Right cardiac atrium (tissue), 5 donors: ENCODE measurements at regions not wholly inside any gene's neighbourhood (a gene's known extent, or its start where the extent isn't known, plus 50 kb on each side); places are given as distances from the start of the nearest gene placed in this dataset.

Experiments used
- ATAC-seq, 2 donors: fragments of 200-7000 bp; cut with Tn5 transposase; one replicate each; pipeline versions ENCODE4 v1.8.0 to v1.9.1; 2020; ENCODE audit warnings: moderate library complexity in 2 of 2, mild to moderate bottlenecking in 1 of 2
- DNase-seq, 3 donors: peaks; one replicate each; pipeline ENCODE4 v3.0.0-alpha.2; 2020
- H3K27ac ChIP-seq: one replicate; pipeline ENCODE4 v1.5.1; 2013; ENCODE audit warnings: mild to moderate bottlenecking, low read length, control low read depth, moderate library complexity
- H3K27me3 ChIP-seq: one replicate; pipeline ENCODE4 v1.6.1; 2013; ENCODE audit not compliant: control insufficient read depth, insufficient read depth
- H3K4me1 ChIP-seq: one replicate; pipeline ENCODE4 v1.6.1; 2013; ENCODE audit warnings: low read length; ENCODE audit not compliant: control insufficient read depth, insufficient read depth
- H3K4me3 ChIP-seq: one replicate; pipeline ENCODE4 v1.5.1; 2013; ENCODE audit warnings: low read length, control low read depth
- H3K9me3 ChIP-seq: one replicate; pipeline ENCODE4 v1.6.1; 2013; ENCODE audit warnings: low read length; ENCODE audit not compliant: control insufficient read depth
- WGBS: extraction: QIAGEN DNeasy Blood & Tissue Kit; methylation state at CpG from one replicate; pipeline ENCODE4 v1.1.7; 2013; 5-methylcytosine and 5-hydroxymethylcytosine counted together
- intact Hi-C, 4 donors: fragments of 100-400 bp; cut with DNase I; formaldehyde crosslinking; loops; one replicate each; pipeline versions ENCODE4 v1.11.0 to v1.14.0; 2022 to 2023
- donor health status: healthy with polysubstance abuse.
- donor health status: DM: no; HTN: yes; CAD: no.
- donor health status: DM: no; HTN: no; CAD: no.
- donor health status: DM: no; HTN: yes; CAD: no; lungs with severe emphysema.
- donor health status: DM: yes; HTN: yes; CAD: no.

DNA sequence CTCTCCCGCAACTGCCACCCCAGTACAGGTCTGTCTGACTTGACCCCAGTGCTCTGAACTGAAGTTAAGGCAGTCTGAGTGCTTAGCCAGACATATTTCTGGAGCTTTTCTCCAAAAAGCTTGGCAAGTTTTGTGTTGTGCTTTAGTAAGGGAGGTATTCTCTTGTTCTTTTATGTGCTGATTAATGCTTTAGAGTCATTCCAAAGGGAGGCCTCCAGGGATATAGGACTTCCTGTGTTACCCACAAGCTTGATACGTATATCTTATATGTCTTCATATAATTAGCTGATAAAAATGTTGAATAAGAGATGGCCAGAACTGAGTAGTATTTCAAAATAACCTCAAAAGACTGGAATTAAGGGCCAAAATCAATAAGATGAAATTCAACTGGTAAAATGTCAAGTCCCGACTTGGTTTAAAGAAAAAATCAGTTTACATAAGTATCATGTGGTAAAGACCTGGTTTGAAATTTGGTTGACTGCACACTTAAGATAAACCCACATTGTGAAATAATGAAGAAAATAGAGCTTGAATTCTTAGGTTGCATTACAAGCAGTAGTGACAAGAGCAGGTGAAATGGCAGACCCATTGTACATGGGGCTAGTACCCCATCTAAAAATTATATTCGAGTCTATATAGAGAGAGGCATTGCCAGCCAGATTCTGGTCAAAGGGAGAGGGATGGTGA is 226.9 kb downstream of the SNX19 start:
- DNase-seq (no peak), ATAC-seq (peak; percentile 53 to 68)
- Histone ChIP-seq H3K4me3 (no peak overlapping the region), H3K9me3 (no peaks in the 10 kb centered on the region), H3K27me3 (no peaks in the 10 kb centered on the region), H3K4me1 (no peaks in the 10 kb centered on the region), H3K27ac (no peak overlapping the region)
- WGBS, result 62% methylated on average over 4 of the region's 4 CpGs
- intact Hi-C loops, result no loop called here

DNA sequence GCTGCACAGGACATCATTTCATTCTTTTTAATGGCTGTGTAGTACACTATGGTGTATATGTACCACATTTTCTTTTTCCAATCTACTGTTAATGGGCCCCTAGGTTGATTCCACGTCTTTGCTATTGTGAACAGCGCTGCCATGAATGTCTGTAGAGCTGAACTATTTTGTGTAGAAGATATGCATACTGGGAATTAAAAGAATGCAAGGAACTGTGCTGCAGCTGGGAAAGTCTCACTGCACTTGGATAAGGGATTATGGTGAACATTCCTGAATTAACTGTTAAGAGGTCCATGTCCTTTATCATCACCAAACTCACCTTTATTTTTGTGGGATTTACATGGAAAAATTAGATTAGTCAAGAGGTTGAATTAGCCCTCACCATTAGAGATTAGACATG is 224.7 kb downstream of the SNX19 start:
- H3K27me3 ChIP-seq, result no peaks in the 10 kb centered on the region
- 75% methylated on average over 2 of the region's 2 CpGs for WGBS
- H3K4me1 ChIP-seq, result no peaks in the 10 kb centered on the region
- DNase-seq, result no peak
- intact Hi-C loops, result no loop called here
- no peaks in the 10 kb centered on the region for H3K9me3 ChIP-seq
- H3K27ac ChIP-seq, result no peak overlapping the region
- no peak overlapping the region for H3K4me3 ChIP-seq
- ATAC-seq, result no peak

DNA sequence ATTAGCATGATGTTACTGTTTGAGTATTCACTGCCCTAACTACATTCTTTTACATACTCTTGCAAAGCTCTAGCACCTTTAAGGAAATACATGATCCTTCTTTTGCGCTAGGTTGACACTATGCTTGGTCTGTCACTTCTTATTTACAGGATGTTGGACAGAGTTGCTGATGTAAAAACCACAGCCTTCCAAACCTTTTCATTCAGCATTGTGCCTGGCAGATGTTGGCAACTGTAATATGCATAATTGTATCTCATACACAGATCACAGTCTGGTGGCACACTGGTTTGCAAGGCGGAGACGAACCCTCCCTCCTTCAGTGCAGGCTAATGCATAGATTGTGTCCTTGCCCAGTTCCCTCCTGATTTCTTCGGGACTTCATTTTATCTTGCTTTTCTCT is 224.1 kb downstream of the SNX19 start:
- DNase-seq, result no peak

DNA sequence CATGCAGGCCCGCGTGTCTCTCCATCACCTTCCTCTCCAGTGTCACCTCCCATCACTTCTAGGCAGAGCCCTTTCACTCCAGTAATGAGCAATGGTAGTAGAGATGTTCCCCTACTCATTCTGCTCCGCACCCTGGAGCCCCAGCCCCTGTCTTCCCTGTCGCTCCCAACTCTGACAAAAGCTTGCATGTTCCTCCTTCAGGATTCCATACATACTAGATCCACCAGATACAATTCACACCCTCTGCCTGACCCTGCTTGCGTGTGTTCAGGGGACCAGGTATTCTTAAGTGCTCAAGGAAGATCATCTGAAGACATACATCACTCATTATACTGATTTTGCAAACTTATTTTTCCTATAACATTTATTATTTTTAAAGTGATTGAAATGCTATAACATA is 222.7 kb downstream of the SNX19 start:
- Histone ChIP-seq H3K27me3 (no peaks in the 10 kb centered on the region), H3K9me3 (no peaks in the 10 kb centered on the region), H3K27ac (no peak overlapping the region), H3K4me1 (no peaks in the 10 kb centered on the region), H3K4me3 (no peak overlapping the region)
- intact Hi-C loops, result no loop called here
- no peak for ATAC-seq
- no peak for DNase-seq
- WGBS, result 93% methylated on average over 5 of the region's 5 CpGs

More for the DNA sequence above, 224.1 kb downstream of the SNX19 start:
- Histone ChIP-seq H3K27ac (no peak overlapping the region), H3K4me3 (no peak overlapping the region), H3K27me3 (no peaks in the 10 kb centered on the region), H3K9me3 (no peaks in the 10 kb centered on the region), H3K4me1 (no peaks in the 10 kb centered on the region)
- intact Hi-C loops, result no loop called here
- 95% methylated on average over 4 of the region's 4 CpGs for WGBS
- no peak for ATAC-seq

DNA sequence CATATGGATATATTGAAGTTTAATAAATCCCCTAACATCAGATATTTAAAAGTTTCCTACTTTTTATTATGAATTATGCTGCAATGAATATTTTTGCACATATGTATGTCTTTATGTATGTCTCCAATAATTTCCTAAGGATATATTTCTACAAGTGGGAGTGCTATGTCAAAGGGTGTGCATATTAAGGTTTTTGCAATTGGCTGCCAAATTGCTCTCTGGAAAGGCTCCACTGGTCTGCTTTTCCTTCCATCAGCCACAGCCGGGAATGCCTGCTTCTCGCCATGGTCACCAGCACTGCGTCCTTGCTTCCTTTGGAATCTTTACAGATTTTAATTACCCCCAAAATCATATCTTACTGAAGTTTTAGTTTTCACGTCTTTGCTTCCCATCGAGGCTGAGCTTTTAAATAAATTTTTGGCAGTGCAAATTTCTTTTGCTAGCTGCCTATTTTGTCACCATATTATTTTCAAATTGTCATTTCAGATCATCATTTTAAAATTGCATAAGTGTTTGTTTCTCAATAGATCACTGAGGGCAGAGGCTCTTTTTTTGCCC is 221.7 kb downstream of the SNX19 start:
- H3K27me3 ChIP-seq, result no peaks in the 10 kb centered on the region
- no peak overlapping the region for H3K27ac ChIP-seq
- H3K9me3 ChIP-seq, result no peaks in the 10 kb centered on the region
- no peak overlapping the region for H3K4me3 ChIP-seq
- no peak for DNase-seq
- ATAC-seq, result no peak
- H3K4me1 ChIP-seq, result no peaks in the 10 kb centered on the region
- 64% methylated on average over 5 of the region's 5 CpGs for WGBS
- intact Hi-C loops, result no loop called here

DNA sequence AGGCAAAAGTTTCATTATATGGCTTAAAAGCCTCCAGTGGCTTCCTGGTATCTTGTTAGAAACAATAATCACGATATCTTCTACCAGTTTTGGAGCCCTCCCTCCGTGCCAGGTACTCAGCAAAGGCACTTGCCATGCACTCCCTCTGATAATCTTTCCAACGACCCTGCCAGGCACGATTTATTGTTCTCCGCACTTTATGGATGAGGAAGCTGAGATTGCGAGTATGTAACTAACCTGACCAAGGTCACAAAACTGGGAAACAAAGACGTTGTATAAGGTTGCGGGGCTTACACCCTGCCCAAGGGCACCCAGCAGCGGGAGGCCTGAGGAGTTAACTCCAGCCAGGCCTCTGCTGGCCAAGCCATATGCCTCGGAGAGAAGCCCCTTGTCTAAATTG is 218.1 kb downstream of the SNX19 start:
- intact Hi-C loops, result no loop called here
- Histone ChIP-seq H3K4me3 (no peak overlapping the region), H3K9me3 (no peaks in the 10 kb centered on the region), H3K27ac (no peak overlapping the region), H3K4me1 (no peaks in the 10 kb centered on the region), H3K27me3 (no peaks in the 10 kb centered on the region)
- DNase-seq (no peak), ATAC-seq (no peak)
- 80% methylated on average over 10 of the region's 10 CpGs for WGBS

DNA sequence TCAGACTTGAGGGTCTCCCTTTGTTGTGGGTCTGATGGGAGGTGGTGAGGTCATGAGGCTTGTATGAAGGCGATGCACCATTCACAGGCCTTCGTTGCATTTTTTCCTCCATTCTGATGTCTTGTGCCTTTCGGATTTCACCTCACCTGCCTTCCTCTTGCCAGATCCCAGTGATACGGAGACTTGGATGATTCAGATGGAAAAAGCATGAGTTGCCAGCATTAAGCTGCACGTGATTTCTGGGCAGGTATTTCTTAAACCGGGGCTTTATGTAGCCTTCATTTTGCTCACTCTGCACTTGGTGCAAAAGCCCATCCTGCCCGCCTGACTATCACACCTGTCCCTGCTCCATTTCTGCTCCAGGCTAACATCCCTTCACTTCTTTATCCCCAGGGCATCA is 216.7 kb downstream of the SNX19 start:
- Histone ChIP-seq H3K27ac (no peak overlapping the region), H3K9me3 (no peaks in the 10 kb centered on the region), H3K4me1 (no peaks in the 10 kb centered on the region), H3K27me3 (no peaks in the 10 kb centered on the region), H3K4me3 (no peak overlapping the region)
- WGBS, result 92% methylated on average over 7 of the region's 7 CpGs
- intact Hi-C loops, result no loop called here
- DNase-seq, result no peak
- no peak for ATAC-seq

DNA sequence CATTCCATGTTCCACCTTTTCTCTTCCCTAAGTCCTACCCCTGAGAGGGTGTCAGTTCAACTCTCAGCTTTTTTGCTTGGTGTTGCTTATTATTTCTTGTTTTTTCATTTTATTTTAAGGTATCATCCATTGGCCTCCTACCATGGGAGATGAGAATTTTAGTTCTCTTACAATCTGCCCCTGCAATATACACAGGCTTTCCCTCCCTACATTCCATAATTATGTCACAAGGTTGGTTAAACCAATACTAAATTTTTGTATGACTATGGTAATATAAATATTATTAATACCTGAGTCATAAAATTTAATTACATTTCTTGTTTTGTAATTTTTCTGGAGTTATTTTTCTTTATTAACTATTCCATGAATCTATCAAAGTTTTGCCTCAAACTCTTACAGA is 216.2 kb downstream of the SNX19 start:
- Histone ChIP-seq H3K27me3 (no peaks in the 10 kb centered on the region), H3K4me1 (no peaks in the 10 kb centered on the region), H3K9me3 (no peaks in the 10 kb centered on the region), H3K4me3 (no peak overlapping the region), H3K27ac (no peak overlapping the region)
- DNase-seq (no peak), ATAC-seq (no peak)
- intact Hi-C loops, result no loop called here

DNA sequence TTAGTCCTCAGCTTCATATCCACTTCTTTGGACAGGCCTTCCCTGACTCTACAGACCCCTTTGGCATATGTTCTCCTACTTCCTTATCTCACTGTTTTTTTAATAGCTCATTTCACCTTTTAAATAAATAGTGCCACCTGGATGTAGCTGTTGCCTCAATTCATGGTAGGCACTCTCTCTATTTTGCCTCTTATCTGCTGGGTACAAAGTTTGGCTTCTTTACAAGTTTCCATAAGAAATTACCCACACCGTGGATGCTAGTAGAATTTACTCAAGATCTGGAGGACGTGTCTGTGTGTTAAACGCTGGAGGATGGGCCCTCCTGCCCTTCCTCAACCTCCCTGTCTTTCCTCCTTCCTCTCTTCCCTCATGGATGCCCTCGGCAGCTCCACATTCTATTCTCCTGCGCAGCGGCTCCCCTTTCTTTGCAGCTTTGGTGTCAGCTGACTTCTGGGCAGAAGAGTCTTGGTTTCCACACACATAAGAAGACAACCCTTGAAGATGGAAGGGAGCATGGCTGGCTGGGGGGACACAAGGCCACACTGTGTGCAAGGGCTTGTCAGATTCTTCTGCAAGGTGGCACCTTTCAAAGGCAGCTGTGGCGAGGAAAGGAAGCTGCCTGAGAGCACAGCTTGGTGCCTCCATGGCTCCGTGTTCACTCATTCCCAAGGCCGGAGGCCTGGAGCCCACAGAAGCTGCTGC is 212.6 kb downstream of the SNX19 start:
- Histone ChIP-seq H3K4me1 (no peaks in the 10 kb centered on the region), H3K4me3 (no peak overlapping the region), H3K27ac (no peak overlapping the region), H3K9me3 (no peaks in the 10 kb centered on the region), H3K27me3 (no peaks in the 10 kb centered on the region)
- intact Hi-C loops, result no loop called here
- ATAC-seq, result no peak
- 86% methylated on average over 9 of the region's 9 CpGs for WGBS
- DNase-seq, result no peak

DNA sequence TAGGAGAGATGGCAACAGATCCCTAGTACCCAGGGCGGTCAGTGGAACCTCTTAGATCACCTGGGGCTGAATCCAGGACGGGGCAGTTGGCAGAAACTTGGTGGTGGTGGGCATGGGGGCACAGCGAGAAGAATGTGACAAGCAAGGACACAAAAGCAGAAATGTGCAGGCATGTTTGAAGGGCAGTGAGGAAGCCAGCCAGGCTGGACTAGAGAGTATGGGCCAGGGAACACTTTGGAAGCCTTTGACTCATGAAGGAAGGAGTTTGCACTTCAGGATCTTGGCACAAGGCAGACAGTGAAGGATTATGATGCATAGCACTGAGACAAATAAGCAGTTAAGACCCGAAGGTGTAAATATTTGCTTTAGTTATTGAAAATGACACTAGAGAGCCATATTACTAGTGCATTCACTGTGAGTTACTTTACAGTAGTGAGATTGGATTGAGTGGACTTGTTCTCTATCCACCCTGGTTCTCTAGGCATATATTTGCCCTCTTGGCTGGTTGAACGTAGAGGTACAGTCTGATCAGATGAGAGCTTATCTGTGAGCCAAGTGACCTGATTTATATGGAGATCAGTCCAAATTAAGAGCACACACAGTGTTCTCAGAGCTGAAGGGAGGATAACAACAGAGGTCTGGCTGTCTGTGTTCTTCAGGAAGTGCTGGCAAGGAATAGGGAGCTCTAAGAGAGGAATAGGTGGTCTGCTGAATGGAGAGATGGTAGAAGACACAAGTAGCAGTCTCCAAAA is 210.4 kb downstream of the SNX19 start:
- no peak for ATAC-seq

DNA sequence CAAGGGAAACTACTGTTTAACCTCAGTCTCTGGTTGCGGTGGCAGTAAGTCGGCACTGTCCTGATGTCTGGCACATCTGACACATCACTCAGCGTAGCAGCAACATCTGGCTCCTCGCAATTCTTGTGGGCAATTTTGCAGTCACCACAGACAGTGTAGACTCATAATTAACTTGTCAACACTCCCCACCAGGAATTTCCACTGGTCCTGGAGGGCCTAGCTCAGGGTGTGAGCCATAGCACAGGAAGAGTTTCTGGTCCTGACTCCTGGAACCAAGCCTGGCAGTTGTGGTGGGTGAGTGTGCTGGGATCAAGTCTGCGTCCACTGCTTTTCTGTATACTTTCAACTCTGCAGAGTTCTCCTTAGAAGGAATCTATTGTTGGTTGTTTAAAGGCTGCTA is 209.7 kb downstream of the SNX19 start:
- Histone ChIP-seq H3K4me3 (no peak overlapping the region), H3K27ac (no peak overlapping the region), H3K4me1 (no peaks in the 10 kb centered on the region), H3K9me3 (no peaks in the 10 kb centered on the region), H3K27me3 (no peaks in the 10 kb centered on the region)
- WGBS, result 97% methylated on average over 5 of the region's 5 CpGs
- ATAC-seq (peak in 1 of 2 donors; percentile 27), DNase-seq (no peak)
- intact Hi-C loops, result no loop called here

More for the DNA sequence above, 210.4 kb downstream of the SNX19 start:
- WGBS, result 78% methylated on average over 5 of the region's 5 CpGs
- DNase-seq, result no peak
- H3K27ac ChIP-seq, result no peak overlapping the region
- no peaks in the 10 kb centered on the region for H3K9me3 ChIP-seq
- no peak overlapping the region for H3K4me3 ChIP-seq
- H3K27me3 ChIP-seq, result no peaks in the 10 kb centered on the region
- intact Hi-C loops, result no loop called here
- no peaks in the 10 kb centered on the region for H3K4me1 ChIP-seq
